CD4-positive, alpha-beta T cell treated with Interleukin-6 for 4 hours (primary cell): ENCODE measurements at regions not wholly inside any gene's neighbourhood (a gene's known extent, or its start where the extent isn't known, plus 50 kb on each side); places are given as distances from the start of the nearest gene placed in this dataset.

ENCODE experiments used
- DNase-seq: peaks from one replicate; pipeline ENCODE4 v3.0.0-alpha.2; 2020; ENCODE audit warnings: mixed read lengths

DNA sequence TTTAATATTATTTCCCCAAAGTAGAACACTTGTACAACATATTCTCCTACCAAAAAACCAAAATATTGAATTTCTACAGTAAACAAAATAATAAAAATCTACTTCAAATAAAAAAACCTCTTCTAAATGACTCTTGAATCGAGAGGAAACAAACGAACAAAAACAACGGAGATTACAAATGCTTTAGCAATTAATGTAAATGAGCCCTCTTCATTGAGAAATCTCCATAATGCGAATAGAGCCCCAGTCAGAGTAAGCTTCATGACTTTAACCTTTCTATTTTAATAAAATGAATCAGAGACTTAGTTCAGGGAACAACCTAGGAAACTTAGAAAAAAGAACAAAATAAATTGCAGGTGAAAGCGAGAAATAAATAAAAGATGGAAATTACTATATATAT, 129.3 kb upstream of the SEMA6A start:
- no peak for DNase-seq

DNA sequence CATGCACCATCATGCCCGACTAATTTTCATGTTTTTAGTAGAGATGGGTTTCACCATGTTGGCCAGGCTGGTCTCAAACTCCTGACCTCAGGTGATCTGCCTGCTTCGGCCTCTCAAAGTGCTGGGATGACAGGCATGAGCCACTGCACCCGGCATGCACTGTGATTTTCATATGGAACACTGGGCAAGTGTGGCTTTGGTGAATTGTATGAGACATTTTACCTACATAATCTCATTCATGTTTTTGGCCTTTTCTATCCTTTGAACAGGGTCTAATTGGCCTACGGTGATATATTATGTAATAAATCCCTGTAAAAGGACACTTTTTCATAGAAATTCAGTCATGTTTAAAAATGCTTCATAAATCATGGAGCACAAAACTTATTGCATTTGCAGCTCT, 128.7 kb upstream of the SEMA6A start:
- DNase-seq, result no peak

DNA sequence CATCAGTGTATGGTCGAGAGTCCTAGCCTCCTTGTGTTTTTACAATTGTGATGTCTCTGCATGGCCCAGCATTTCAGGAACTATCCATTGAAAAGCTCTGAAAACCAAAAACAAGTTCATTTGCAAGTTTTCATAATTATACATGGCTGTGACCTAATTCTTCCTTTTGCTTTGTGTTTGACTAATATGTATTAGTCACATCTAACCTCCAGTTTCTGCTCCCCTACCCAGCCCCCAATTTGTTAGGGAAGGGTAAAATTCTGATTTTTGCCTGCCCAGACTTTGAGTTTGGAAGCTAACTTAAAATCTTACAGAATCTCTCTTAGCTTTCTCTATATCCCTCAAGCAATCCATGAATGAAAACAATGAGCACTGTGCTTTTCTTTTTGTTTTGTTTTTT, 128.2 kb upstream of the SEMA6A start:
- DNase-seq, result no peak

DNA sequence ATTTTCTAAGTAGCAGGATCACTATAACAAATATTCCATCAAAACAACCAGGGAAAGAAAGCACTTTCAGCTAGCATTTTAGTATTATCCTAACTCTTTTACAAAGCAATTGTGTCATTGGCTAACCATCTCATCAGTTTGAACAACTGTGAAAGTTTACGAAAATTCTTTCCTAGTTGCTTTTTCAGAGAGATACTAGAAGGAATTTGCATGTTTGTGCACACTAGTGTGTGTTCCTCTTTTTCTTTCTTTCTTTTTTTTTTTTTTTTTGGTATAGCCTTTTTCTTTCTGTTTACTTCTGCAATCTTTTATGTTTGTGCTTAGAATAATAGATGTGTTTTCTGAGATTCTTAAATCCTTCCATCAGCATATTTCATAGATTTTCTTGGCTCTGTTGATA, 124.7 kb upstream of the SEMA6A start:
- no peak for DNase-seq

DNA sequence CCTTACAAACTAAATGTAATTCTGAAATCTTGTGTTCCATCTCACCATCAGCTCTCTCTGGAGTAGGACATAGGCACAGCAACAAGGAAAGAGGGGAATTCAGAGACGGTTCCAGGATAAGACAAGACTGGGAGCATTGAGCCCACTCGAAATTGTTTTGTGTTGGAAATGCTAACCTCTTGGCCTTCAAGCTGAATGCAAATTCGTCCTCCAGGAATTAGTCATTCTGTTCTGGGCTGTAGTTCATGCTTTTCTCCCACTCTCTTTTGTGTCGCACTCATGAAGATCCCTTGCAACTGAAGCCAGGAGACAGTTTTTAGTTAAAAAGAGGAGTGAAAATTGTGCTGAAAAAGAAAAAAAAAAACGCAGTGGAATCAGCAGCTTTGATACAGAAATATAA, 121.7 kb upstream of the SEMA6A start:
- no peak for DNase-seq

DNA sequence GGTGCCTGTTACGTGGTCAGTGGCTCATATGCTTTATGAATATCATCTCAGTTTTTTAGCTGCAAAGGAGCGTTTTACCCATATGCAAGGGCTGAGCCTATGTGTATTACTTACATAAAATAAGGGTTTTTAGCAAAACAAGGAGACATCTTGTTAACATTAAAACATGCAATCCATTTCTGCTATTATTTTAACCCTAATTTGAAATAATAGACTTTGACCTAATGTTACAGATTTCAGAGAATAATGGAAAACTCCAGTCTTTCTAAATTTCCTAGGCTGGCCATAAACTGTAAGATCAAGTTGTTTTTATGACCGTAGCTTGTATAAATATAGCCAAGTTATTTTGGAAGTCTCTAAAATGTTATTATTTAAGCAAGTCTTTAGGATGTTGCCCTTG, 121.1 kb upstream of the SEMA6A start:
- DNase-seq, result no peak

DNA sequence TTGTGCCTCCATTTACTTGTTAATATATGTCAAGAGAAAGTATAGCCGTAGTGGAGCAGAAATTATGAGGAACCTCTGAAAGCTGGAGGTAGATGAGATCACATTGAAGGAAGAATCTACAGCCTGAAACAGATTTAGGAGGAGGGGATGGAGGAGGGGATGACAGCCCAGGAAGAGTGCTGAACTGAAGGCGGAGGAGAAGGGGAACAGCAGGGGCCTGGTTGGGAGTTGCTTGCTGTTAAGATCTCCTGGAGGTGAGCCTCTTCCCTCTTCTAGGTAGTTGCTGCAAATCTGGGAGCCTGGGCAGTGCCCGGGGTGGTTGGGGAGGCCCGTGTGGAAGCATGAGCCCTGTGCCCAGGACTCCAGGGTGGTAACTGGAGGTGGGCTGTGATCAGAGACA, 111.8 kb upstream of the SEMA6A start:
- no peak for DNase-seq

DNA sequence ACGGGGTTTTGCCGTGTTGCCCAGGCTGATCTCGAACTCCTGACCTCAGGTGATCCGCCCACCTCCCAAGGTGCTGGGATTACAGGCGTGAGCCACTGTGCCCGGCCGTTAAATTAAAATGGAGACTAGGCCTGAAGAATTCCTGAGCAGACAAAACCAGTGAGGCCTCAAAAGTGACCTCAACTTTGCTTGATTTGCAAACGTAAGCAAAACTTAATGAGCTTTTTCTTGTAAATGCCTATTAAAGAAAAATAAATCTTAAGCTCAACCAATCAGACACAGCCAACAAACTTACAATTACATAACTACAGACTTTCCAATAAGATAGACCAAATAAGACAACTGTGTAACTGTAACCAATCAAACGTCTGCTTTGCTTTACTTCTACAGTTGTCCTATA, 111.3 kb upstream of the SEMA6A start:
- DNase-seq, result no peak

DNA sequence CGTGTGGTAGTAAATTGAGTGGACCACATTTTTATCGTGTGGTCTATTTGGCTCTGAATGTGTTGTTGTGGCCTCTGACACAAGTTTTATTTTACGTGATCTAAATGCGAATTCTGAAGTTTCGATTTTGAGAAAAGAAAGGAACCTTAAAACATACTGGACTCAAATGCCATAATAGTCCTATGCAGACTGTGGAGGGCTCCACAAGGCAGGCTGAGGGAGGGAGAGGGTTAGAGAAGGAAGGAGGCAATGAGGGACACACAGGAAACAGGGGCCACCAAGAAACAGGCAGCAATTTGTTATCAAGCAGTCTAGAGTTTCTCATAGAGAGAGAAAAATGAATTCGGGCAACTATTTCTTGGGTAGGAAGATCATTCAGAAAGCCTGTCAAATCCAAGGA, 110.4 kb upstream of the SEMA6A start:
- no peak for DNase-seq

DNA sequence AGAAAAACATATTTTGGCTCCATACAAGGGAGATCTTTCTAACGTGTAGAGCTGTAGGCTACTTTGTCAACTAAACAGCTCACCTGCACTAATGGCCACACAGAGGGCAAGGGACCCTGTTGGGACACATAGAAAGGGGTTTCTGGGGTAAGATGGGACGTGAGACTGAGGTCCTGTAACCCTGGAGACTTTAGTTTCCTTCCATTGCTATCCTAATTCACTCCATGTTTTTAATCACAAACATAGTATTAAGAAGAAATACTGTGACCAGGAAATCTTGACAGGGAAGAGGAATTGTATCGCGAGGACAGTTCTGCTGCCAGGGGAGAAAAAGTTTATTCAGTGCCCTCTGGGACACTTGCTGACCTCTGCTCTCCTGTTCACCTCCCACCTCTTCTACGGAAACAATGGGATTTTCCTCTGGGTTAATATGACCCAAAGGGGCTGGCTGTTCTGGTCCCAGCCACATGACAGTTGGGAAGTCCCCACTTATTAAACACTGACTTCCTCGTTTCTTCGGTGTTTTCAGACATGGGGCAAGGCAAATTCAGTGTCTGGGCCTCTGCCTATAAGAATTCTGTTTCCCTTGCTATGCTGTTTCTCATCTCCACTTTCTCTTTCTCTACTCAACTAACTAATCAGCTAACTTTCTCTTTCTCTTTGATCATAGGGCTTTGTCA, 106.9 kb upstream of the SEMA6A start:
- no peak for DNase-seq

DNA sequence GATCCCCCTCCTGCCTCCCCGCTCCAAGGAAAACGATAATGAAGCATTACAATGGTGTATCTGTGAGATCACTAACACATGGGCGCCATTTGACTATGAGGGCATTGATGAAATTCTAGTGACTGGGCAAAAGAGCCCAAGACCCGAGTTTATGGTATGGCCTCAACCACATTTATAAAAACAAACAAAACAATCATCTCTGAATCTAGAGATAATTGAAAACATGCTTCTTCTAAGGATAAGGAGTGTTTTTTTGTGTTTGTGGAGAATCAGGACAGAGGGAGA, 100.9 kb upstream of the SEMA6A start:
- DNase-seq, result no peak

DNA sequence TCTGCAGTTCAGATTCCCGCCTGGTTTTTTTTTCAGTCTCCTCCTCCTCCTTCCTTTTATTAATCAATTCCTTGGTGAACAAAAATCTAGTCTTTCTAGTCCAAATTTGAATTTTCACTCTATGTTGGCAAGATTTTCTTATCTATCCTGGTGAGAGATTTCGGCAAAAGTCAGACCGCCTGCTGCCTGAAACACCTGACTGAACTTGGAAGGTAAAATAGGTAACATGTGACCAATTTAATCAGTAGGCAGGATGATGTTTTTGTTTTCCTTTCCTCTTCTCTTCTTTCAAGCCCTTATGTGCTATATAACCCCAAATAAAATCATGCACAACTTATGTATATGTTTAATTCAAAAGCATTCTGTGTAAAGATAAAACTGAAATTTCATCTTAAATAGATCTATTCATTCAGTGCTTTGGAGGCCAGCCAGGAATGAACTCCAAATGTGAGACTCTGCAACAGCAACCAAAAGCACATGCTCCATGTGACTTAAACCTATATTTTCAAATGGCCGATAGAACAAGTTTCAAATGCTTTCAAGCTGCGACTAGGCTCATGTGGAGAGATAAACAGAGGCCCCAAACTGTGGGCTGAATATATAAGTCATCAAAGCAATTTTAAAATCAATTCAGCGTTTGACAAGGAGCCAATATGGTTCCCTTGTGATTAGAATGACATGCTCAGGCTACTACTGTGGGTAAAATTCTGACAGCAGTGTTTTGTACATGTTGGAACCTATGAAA, 100.4 kb upstream of the SEMA6A start:
- DNase-seq, result no peak

DNA sequence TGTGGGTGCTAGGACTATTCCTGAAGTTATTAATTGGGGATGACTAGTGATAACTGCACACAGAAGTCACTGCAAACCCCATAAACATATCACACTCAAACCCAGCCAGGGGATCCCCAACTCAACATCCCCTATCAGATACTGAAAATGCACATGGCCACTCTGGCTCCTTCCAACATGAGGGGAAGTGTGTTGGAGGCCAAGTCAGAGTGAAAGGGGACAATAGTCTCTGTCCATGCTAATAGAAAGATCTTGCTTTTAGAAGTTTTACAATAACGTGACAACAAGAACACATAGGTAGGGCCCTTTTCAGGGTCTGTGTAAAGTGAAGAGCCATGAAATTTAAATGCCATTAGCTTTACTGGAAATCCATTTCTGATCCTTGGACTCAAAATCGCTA, 98.8 kb upstream of the SEMA6A start:
- no peak for DNase-seq

DNA sequence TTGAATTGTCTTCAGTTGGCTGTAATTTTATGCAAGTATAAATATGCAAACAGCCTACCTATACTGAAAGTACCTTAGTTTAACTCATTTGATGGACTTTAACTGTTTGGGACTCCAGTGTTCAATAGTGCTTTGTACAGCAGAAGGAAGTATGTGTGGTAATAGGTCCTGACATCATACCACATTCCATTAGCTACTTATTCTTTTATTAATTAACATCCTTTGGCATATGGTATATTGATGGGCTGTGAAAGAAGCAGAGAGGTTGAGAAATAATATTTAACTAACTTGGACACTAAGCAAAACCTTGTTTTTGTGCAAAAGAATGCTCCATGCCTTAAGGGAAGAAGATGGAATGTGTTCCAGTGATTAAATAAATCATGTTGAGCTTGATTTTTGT, 97.6 kb upstream of the SEMA6A start:
- no peak for DNase-seq

DNA sequence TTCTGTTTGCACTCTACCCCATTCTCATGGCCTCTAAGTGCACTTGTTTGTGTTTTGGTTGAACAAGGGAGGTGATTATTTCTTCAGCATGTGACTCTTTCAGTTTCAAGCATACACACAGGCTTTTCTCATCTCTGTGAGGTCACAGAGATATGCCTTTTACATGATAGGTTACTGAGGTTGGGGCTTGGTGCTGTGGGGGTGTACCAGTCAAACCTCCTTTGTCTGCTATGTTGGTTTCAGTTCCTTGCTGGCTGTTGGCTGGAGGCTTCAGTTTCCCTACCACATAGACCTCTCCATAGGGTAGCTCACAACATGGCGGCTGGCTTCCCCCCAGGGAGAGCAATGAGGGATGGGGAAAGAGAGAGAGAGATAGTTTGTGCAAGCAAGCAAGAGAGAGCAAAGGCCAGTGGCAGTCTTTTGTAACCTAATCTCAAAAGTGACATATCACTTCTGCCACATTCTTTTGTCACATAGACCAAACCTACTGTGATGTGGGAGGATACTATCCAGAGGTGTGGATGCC, 96.7 kb upstream of the SEMA6A start:
- DNase-seq, result no peak

DNA sequence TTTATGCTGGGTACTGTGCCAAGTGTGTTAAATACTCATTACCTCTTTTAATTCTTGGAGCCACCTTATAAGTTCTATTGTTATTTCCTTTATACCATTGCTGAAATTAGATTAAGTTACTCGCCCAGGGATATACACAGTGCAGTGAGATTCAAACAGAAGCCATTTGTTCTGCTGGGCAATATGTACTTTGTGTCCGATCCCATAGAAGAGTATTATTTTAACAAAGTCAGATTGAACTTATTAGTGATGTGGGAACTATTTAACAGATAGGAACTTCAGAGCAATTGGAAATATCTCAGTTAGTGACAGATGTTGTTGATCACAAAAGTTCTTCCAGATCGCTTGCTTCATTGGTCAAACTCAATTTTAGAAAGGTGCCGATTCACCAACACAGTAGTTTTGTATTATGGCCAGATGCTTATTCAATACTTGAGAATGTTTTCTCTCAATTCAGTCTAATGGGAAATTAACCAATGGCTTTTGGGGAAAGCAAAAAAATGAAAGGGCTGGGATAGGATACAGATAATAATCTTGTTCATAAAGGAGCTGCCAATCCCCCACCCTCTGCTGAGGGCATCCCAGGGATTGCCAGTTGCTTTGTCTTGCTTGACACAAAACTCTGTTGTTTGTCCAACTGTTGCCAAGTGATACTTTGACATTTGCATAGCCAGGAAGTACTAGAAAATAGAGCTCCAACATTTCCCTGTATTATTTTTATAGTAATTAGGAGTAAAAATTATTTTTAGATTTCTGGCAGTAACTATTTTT, 94.8 kb upstream of the SEMA6A start:
- DNase-seq, result no peak

DNA sequence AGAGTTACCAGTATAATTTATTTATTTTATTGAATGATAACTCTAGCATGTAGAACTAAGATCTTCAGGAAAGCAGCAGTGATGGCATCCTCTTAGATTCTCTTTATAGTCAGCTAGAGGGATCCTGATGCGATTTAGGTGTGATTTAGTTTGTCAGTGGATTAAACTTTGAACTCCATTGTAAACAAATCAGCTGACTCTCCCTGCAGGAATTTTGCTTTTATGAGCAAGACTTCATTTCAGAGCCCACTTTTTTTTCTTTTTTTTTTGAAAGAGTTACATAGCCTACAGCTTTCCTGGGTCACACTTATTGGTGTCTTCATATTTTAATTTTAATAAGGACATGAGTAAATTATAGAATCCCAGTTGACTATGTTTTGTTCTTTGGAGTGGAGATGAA, 93.8 kb upstream of the SEMA6A start:
- DNase-seq, result no peak

DNA sequence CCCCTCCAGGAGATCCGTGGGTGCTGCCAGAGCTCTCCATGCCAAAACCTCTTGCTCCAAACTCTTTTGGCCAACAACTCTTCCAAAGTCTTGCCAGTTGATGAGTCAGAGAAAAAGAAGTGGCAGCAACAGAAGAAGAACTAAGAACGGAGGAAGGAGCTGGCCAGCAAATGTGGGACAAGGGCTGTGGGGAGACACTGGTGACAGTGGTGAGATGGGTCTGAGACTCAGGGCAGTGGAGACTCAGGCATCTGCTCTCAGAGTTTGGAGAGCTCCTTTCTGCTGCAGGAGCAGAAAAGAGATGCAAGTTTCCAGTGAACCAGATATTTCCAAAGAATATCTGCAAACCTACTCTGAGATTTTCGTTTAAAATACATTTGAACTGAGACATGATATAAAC, 92.3 kb upstream of the SEMA6A start:
- DNase-seq, result no peak

DNA sequence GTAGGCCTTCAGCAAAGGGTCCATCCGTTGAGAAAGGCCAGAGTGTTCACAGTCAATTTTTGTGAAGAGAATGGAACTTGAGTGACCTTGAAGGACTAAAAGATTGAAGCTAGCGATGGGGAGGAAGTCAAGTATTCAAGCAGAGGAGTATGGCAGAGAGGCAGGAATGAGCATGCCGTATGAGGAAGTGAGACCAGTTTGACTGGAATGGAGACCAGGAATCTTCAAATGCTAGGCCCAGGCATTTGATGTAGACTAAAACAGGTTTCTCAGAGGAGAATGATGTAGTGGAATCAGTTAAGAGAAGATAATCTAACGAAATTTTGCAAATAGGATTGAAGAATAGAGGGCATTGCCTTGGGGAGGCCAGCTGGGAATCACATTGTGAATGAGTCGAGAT, 90.4 kb upstream of the SEMA6A start:
- no peak for DNase-seq

DNA sequence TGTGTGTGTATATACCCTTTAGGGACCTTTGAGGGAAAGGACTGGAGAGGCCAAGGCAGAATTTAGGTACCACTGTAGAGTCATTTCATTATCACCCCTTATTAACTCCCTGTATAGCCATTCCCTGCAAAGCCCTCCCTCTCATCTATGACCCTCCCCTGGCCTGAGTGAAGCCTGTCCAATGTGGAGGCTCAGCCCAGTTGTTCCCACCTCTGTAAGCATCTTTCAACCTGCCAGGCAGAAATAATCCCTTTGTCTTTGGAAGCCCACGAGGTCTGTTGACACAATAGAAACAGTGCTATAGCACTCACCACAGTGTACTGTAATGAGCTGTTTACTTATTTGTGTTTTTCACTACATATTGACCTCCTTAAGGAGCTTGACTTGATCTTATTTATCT, 88.5 kb upstream of the SEMA6A start:
- no peak for DNase-seq

DNA sequence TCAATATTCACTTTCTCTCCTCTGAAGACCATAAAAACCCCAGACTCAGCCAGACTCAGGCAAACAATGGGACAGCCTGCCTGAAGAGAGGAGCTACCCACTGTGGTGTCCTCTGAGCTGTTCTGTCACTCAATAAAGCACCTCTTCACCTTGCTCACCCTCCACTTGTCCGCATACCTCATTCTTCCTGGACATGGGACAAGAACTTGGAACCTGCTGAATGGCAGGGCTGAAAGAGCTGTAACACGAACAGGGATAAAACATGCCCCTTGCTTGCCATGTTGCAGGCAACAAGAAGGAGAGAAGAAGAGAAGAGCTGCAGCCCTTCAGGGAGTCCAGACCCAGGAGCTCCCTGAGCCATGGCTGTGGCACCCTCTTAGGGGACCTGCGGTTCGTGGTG, 86.8 kb upstream of the SEMA6A start:
- DNase-seq, result no peak

DNA sequence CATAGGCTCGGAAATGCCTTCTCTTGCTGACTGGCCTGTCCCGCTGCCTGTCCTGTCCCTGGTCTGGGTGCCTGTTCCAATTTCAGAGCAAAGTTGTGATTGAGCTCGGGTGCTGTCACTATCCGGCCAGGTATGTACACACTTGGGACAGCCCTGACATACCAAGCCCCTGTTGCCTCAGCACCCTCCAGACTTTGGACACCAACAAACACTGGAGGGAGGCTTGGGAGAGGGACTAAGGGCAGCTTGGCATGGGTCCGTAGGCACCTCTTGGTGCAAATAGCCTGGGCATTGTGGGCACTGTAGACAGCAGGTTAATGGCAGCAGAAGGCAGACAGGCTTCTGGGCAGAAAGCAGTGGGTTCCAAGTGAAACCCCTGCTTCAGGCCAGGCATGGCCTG, 86.3 kb upstream of the SEMA6A start:
- DNase-seq, result no peak

DNA sequence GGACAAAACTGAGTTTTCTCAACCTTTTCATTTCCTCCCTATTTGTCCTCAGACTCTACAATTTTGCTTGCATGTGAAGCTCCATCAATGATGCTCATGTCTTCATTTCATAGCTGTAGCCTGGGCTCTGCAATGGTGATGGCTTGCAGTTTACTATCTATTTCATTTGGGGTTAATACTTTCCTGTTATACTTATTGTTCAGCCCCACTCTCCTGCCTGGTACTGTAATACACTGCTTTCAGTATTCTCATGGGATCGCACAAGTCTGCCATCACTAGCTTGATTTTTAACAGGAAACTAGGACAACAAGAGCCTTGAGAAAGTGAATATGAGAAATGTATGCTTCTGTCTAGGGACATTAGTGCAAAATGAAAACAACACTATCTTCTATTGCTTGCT, 84.2 kb upstream of the SEMA6A start:
- DNase-seq, result no peak

DNA sequence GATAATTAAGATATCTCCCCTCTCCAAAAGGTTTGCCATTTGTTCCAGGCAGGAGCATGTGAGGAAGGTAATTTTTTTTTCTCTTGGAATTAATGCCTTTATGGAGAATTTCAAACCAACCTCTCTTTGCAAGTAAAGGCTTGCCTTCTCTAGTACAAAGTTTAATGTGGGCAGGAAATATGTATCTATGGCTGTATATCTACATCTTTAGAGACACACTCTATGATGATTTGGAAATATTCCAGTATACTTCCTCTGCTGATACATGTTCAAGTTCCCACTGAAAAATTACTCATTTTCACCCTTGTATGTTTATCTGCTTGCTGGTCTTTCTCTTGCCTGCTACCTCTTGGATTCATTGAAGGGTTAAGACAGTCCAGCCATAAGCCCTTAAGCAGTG, 83.5 kb upstream of the SEMA6A start:
- no peak for DNase-seq
